ENCODE measurements at regions not wholly inside any gene's neighbourhood (a gene's known extent, or its start where the extent isn't known, plus 50 kb on each side); places are given as distances from the start of the nearest gene placed in this dataset.

DNA sequence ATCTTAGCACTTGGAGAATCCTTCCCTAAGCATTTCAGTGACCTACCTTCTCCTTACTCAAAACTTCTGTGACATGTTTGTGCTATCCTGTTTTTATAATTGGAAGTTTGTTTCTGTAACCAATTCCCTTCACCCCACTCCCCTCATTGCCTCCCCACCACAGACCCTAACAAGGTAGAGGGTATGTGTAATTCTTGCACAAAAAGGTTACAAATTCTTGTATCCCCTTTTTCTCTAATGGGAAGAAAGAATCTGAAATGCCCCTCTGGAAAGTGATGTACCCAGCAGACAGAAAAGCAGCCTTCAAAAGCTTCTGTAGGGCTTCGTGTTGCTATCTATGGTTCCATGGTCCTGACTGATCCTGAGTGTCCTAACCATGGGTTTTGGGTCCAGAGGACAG, 111.7 kb upstream of the TMEM170B start (continued):
- TF ChIP-seq, protein P1, sequence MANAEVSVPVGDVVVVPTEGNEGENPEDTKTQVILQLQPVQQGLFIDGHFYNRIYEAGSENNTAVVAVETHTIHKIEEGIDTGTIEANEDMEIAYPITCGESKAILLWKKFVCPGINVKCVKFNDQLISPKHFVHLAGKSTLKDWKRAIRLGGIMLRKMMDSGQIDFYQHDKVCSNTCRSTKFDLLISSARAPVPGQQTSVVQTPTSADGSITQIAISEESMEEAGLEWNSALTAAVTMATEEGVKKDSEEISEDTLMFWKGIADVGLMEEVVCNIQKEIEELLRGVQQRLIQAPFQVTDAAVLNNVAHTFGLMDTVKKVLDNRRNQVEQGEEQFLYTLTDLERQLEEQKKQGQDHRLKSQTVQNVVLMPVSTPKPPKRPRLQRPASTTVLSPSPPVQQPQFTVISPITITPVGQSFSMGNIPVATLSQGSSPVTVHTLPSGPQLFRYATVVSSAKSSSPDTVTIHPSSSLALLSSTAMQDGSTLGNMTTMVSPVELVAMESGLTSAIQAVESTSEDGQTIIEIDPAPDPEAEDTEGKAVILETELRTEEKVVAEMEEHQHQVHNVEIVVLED (CRISPR knock-in tag; IDR thresholded peaks at IDR 0.05; ENCODE audit: borderline replicate concordance), result no peak
- TF ChIP-seq ZNF468 (CRISPR knock-in tag; IDR thresholded peaks at IDR 0.05) (no peak), RORA (CRISPR knock-in tag; IDR thresholded peaks at IDR 0.05) (no peak), NCOA2 (CRISPR knock-in tag; IDR thresholded peaks at IDR 0.05) (no peak), ZFP37 (CRISPR knock-in tag; IDR thresholded peaks at IDR 0.05; ENCODE audit: borderline replicate concordance) (no peak), ZNF788 (CRISPR knock-in tag; IDR thresholded peaks at IDR 0.05; ENCODE audit: borderline replicate concordance) (0 out of 2 replicates have a peak, but pooled peaks have one; percentile 3), HOXD1 (CRISPR knock-in tag; IDR thresholded peaks at IDR 0.05) (no peak), ATF7-NPFF (CRISPR knock-in tag; IDR thresholded peaks at IDR 0.05; ENCODE audit: low read depth) (0 out of 2 replicates have a peak, but pooled peaks have one; percentile 20), KAT8 (CRISPR knock-in tag; IDR thresholded peaks at IDR 0.05) (no peak), CHD4 (IDR thresholded peaks at IDR 0.05; ENCODE audit: borderline replicate concordance, low read length) (0 out of 2 replicates have a peak, but pooled peaks have one; percentile 0), JDP2 (CRISPR knock-in tag; IDR thresholded peaks at IDR 0.05; ENCODE audit: borderline replicate concordance) (no peak), ZNF530 (CRISPR knock-in tag; IDR thresholded peaks at IDR 0.05; ENCODE audit: low read depth) (no peak), PHF5A (CRISPR knock-in tag; IDR thresholded peaks at IDR 0.05; ENCODE audit: low read depth, unreplicated experiment) (no peak), SNRNP70 (IDR thresholded peaks at IDR 0.05; ENCODE audit: low read depth, low read length) (no peak), ESRRA (CRISPR knock-in tag; IDR thresholded peaks at IDR 0.05; ENCODE audit: low read depth) (no peak), TBX3 (IDR thresholded peaks at IDR 0.05; ENCODE audit: borderline replicate concordance) (no peak), ZNF263 (CRISPR knock-in tag; IDR thresholded peaks at IDR 0.05) (no peak), RFX5 (IDR thresholded peaks at IDR 0.05; ENCODE audit: low read depth, low read length) (no peak), NBN (conservative IDR thresholded peaks at IDR 0.05) (no peak)
- TF ChIP-seq, protein P2, sequence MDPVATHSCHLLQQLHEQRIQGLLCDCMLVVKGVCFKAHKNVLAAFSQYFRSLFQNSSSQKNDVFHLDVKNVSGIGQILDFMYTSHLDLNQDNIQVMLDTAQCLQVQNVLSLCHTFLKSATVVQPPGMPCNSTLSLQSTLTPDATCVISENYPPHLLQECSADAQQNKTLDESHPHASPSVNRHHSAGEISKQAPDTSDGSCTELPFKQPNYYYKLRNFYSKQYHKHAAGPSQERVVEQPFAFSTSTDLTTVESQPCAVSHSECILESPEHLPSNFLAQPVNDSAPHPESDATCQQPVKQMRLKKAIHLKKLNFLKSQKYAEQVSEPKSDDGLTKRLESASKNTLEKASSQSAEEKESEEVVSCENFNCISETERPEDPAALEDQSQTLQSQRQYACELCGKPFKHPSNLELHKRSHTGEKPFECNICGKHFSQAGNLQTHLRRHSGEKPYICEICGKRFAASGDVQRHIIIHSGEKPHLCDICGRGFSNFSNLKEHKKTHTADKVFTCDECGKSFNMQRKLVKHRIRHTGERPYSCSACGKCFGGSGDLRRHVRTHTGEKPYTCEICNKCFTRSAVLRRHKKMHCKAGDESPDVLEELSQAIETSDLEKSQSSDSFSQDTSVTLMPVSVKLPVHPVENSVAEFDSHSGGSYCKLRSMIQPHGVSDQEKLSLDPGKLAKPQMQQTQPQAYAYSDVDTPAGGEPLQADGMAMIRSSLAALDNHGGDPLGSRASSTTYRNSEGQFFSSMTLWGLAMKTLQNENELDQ (CRISPR knock-in tag; IDR thresholded peaks at IDR 0.05; ENCODE audit: borderline replicate concordance), result no peak
- TF ChIP-seq, protein P3, sequence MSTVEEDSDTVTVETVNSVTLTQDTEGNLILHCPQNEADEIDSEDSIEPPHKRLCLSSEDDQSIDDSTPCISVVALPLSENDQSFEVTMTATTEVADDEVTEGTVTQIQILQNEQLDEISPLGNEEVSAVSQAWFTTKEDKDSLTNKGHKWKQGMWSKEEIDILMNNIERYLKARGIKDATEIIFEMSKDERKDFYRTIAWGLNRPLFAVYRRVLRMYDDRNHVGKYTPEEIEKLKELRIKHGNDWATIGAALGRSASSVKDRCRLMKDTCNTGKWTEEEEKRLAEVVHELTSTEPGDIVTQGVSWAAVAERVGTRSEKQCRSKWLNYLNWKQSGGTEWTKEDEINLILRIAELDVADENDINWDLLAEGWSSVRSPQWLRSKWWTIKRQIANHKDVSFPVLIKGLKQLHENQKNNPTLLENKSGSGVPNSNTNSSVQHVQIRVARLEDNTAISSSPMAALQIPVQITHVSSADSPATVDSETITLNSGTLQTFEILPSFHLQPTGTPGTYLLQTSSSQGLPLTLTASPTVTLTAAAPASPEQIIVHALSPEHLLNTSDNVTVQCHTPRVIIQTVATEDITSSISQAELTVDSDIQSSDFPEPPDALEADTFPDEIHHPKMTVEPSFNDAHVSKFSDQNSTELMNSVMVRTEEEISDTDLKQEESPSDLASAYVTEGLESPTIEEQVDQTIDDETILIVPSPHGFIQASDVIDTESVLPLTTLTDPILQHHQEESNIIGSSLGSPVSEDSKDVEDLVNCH (CRISPR knock-in tag; IDR thresholded peaks at IDR 0.05), result no peak
- TF ChIP-seq, protein P4, sequence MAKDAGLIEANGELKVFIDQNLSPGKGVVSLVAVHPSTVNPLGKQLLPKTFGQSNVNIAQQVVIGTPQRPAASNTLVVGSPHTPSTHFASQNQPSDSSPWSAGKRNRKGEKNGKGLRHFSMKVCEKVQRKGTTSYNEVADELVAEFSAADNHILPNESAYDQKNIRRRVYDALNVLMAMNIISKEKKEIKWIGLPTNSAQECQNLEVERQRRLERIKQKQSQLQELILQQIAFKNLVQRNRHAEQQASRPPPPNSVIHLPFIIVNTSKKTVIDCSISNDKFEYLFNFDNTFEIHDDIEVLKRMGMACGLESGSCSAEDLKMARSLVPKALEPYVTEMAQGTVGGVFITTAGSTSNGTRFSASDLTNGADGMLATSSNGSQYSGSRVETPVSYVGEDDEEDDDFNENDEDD (CRISPR knock-in tag; IDR thresholded peaks at IDR 0.05; ENCODE audit: borderline replicate concordance), result no peak

All from HepG2 (cell line).